ENCODE measurements at regions not wholly inside any gene's neighbourhood (a gene's known extent, or its start where the extent isn't known, plus 50 kb on each side); places are given as distances from the start of the nearest gene placed in this dataset.
A peak's percentile ranks its signal among the peaks of the same experiment; 100 is the strongest.

DNA sequence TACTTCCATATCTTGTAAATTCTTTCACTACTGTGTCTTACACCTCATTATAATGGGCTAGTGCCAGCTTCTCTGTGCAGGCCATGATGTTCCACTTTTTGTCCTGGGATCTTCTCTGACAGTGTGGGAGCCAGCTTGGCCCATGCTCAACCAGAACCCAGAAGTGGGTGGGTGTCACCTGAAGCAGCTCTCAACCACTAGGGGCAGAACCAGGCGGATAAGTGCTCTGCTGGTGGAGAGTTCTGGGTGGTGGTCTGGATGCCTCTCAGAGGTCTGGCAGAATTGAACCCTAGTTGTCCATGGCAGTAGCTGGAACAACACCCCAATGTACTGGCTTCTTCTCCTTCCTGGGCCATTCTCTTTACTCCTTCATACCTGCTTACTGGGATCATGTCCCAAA lies 254.1 kb upstream of the N4BP1 start:
- Mint-ChIP-seq H3K4me1 (ENCODE audit: low read depth) (no peaks in the 10 kb centered on the region), H3K36me3 (ENCODE audit: insufficient read depth) (no peaks in the 10 kb centered on the region), H3K9me3 (ENCODE audit: low read depth) (no peaks in the 10 kb centered on the region), H3K27me3 (peaks cover 33% of the 10 kb centered on the region), H3K27ac (no peak overlapping the region), H3K4me3 (ENCODE audit: low read depth) (no peak overlapping the region)
- TF ChIP-seq, protein P1, sequence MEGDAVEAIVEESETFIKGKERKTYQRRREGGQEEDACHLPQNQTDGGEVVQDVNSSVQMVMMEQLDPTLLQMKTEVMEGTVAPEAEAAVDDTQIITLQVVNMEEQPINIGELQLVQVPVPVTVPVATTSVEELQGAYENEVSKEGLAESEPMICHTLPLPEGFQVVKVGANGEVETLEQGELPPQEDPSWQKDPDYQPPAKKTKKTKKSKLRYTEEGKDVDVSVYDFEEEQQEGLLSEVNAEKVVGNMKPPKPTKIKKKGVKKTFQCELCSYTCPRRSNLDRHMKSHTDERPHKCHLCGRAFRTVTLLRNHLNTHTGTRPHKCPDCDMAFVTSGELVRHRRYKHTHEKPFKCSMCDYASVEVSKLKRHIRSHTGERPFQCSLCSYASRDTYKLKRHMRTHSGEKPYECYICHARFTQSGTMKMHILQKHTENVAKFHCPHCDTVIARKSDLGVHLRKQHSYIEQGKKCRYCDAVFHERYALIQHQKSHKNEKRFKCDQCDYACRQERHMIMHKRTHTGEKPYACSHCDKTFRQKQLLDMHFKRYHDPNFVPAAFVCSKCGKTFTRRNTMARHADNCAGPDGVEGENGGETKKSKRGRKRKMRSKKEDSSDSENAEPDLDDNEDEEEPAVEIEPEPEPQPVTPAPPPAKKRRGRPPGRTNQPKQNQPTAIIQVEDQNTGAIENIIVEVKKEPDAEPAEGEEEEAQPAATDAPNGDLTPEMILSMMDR (IDR thresholded peaks at IDR 0.05; ENCODE audit: unreplicated experiment): peak; percentile 11
- DNase-seq (ENCODE audit: low spot score, unreplicated experiment): no peak

DNA sequence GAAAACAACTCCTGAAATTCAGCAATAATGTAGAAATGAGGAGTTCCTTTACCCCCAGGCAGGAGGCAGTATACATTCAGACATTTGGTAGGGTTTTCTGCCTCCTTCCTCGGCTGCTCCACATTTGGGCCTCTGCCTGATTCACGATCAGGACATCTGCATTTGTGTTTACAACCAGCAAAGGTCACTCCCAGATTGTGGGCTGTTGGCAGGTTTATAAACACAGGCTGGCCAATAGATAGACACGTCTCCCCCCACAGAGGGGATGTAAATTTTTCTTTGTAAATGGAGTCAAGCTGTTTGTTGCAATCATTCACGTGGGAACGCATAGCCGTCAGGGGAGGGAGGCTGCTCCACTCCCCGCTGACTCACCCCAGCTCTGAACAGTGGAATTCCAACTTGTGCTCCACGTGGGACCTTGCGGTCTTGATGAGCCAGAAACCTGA lies 252.1 kb upstream of the N4BP1 start:
- Mint-ChIP-seq H3K27me3 (peaks cover 28% of the 10 kb centered on the region), H3K4me1 (ENCODE audit: low read depth) (no peaks in the 10 kb centered on the region), H3K9me3 (ENCODE audit: low read depth) (no peaks in the 10 kb centered on the region), H3K4me3 (ENCODE audit: low read depth) (no peak overlapping the region), H3K36me3 (ENCODE audit: insufficient read depth) (no peaks in the 10 kb centered on the region), H3K27ac (no peak overlapping the region)
- TF ChIP-seq, protein P1 (IDR thresholded peaks at IDR 0.05; ENCODE audit: unreplicated experiment): peak; percentile 33
- DNase-seq (ENCODE audit: low spot score, unreplicated experiment): no peak

DNA sequence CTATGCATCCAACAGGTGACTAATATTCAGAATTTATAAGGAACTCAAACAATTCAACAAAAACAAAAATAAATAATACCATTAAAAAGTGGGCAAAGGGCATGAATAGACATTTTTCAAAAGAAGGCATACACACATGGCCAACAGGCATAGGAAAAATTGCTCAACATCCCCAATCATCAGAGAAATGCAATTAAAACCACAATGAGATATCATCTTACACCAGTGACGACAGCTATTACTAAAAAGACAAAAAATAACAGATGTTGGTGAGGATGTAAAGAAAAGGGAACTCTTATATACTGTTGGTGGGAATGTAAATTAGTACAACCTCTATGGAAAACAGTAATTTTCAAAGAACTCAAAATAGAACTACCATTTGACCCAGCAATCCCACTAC lies 250.4 kb upstream of the N4BP1 start:
- no peaks in the 10 kb centered on the region for H3K36me3 Mint-ChIP-seq (ENCODE audit: insufficient read depth)
- H3K4me1 Mint-ChIP-seq (ENCODE audit: low read depth): no peaks in the 10 kb centered on the region
- no peaks in the 10 kb centered on the region for H3K9me3 Mint-ChIP-seq (ENCODE audit: low read depth)
- H3K27ac Mint-ChIP-seq: no peak overlapping the region
- H3K4me3 Mint-ChIP-seq (ENCODE audit: low read depth): no peak overlapping the region
- TF ChIP-seq, protein P1 (IDR thresholded peaks at IDR 0.05; ENCODE audit: unreplicated experiment): no peak
- DNase-seq (ENCODE audit: low spot score, unreplicated experiment): no peak
- peaks cover 32% of the 10 kb centered on the region for H3K27me3 Mint-ChIP-seq

DNA sequence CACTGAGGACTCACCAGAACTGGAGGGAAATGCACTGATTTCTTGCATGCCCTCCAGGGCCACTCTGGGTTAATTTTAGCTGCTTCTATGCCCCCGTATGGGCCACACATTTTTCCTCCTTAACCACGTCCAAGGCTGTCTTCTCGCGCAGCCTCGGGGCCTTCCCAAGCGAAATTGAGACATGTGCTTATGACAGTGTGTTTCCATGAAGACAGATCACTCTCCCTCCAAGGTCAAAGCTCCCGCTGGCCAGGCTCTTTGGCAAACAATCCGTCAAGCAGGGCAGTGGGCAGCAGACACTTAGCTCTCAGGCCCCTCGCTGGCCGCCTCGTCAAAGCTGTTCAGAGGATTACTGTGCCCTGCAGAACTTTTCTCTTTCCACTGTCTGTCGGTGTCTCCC lies 243.0 kb upstream of the N4BP1 start:
- DNase-seq (ENCODE audit: low spot score, unreplicated experiment): no peak
- Mint-ChIP-seq H3K27ac (no peak overlapping the region), H3K4me1 (ENCODE audit: low read depth) (peaks cover 19% of the 10 kb centered on the region), H3K9me3 (ENCODE audit: low read depth) (no peaks in the 10 kb centered on the region), H3K27me3 (peaks cover 22% of the 10 kb centered on the region), H3K4me3 (ENCODE audit: low read depth) (no peak overlapping the region), H3K36me3 (ENCODE audit: insufficient read depth) (no peaks in the 10 kb centered on the region)
- TF ChIP-seq, protein P1 (IDR thresholded peaks at IDR 0.05; ENCODE audit: unreplicated experiment): no peak

DNA sequence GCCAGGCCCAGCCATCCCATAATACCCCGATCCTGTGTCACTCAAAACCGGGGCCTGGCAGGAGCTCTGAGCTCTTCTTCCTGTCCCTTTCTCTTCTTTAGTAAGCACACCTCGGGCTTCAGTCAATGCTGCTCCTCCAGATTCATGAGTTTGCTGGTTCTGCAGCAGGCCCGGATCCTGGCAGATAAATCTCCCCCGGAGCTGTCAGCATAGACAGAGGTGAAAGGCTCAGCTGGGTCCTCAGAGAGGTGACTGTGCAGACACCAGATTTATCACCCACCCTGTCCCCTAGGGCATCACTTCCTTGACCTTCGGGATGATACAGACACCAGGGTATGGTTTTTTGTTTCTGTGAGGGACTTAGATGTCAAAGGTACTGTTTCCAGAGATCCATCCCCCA lies 242.5 kb upstream of the N4BP1 start:
- peaks cover 21% of the 10 kb centered on the region for H3K27me3 Mint-ChIP-seq
- H3K9me3 Mint-ChIP-seq (ENCODE audit: low read depth): no peaks in the 10 kb centered on the region
- no peak for DNase-seq (ENCODE audit: low spot score, unreplicated experiment)
- H3K4me1 Mint-ChIP-seq (ENCODE audit: low read depth): peaks cover 19% of the 10 kb centered on the region
- peak overlapping the region; percentile 85 for H3K27ac Mint-ChIP-seq
- no peaks in the 10 kb centered on the region for H3K36me3 Mint-ChIP-seq (ENCODE audit: insufficient read depth)
- no peak overlapping the region for H3K4me3 Mint-ChIP-seq (ENCODE audit: low read depth)
- TF ChIP-seq, protein P1 (IDR thresholded peaks at IDR 0.05; ENCODE audit: unreplicated experiment): no peak

All from progenitor cell of endocrine pancreas (in vitro differentiated cells).